ENCODE measurements at regions not wholly inside any gene's neighbourhood (a gene's known extent, or its start where the extent isn't known, plus 50 kb on each side); places are given as distances from the start of the nearest gene placed in this dataset.

DNA sequence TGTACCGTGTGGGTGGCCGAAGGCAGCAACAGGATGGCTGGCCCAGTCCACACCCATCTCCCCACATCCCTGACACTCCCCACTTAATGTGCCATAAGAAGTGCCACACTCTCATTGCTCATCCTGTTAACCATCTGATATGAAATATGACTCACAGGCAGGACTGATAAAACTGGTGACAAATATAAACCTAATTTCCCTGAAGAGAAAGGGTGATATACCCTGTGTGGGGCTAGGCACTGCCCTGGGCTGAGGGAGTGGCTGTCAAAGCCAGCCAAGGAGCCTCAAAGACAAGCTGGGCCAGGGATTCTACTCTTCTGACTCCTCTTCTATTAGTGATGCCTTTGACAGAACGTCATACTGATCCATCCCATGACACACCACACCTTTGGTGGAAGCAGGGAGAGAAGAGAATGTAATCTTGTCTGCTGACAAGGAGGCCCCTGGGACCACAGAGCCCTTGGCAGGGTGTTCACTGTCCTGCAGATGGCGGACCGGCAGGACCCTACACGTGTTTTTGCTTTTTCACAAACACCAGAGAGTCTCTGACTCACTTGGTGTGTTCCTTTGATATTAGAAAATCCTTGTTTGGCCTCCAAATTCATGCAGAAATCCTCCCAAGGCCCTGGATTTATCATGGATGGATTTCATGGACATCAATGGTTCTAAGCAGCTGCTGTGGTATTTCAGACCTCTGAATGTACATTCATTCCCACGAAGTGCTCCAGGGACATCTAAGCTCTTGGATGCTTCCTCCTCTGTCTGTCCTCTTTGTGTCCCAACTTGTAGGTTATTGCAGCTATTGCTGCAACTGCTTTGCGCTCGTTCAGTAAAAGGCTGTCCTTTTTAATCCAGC is 98.0 kb upstream of the WASF3 start:
- H3F3A ChIP-seq (ENCODE audit: insufficient read depth, low read length), result no peaks in the 10 kb centered on the region
- no peak overlapping the region for H2AFZ ChIP-seq (ENCODE audit: low read length)
- no peaks in the 10 kb centered on the region for H3K9me3 ChIP-seq (replicated peaks; ENCODE audit: insufficient read depth, low read length)
- no peaks in the 10 kb centered on the region for H3K36me3 ChIP-seq (replicated peaks; ENCODE audit: insufficient read depth, low read length)
- H3K27me3 ChIP-seq (replicated peaks; ENCODE audit: insufficient read depth, low read length), result no peaks in the 10 kb centered on the region
- H3K4me3 ChIP-seq (ENCODE audit: low read length), result no peak overlapping the region
- no peak for TF ChIP-seq EZH2phosphoT487 (IDR thresholded peaks at IDR 0.05; ENCODE audit: low read length)
- TF ChIP-seq, protein P1, sequence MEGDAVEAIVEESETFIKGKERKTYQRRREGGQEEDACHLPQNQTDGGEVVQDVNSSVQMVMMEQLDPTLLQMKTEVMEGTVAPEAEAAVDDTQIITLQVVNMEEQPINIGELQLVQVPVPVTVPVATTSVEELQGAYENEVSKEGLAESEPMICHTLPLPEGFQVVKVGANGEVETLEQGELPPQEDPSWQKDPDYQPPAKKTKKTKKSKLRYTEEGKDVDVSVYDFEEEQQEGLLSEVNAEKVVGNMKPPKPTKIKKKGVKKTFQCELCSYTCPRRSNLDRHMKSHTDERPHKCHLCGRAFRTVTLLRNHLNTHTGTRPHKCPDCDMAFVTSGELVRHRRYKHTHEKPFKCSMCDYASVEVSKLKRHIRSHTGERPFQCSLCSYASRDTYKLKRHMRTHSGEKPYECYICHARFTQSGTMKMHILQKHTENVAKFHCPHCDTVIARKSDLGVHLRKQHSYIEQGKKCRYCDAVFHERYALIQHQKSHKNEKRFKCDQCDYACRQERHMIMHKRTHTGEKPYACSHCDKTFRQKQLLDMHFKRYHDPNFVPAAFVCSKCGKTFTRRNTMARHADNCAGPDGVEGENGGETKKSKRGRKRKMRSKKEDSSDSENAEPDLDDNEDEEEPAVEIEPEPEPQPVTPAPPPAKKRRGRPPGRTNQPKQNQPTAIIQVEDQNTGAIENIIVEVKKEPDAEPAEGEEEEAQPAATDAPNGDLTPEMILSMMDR (IDR thresholded peaks at IDR 0.05; ENCODE audit: low read length), result no peak
- no peak overlapping the region for H3K9ac ChIP-seq (ENCODE audit: low read length)
- no peak overlapping the region for H3K27ac ChIP-seq (ENCODE audit: low read length)
- H3K79me2 ChIP-seq (ENCODE audit: low read length), result no peaks in the 10 kb centered on the region
- no peaks in the 10 kb centered on the region for H3K9me2 ChIP-seq (replicated peaks; ENCODE audit: insufficient read depth, low read length)
- DNase-seq, result no peak
- H3K4me1 ChIP-seq (ENCODE audit: low read length), result no peaks in the 10 kb centered on the region
- H3K4me2 ChIP-seq (ENCODE audit: low read depth, low read length), result no peak overlapping the region
- H4K20me1 ChIP-seq (ENCODE audit: insufficient read depth, low read length), result no peaks in the 10 kb centered on the region

DNA sequence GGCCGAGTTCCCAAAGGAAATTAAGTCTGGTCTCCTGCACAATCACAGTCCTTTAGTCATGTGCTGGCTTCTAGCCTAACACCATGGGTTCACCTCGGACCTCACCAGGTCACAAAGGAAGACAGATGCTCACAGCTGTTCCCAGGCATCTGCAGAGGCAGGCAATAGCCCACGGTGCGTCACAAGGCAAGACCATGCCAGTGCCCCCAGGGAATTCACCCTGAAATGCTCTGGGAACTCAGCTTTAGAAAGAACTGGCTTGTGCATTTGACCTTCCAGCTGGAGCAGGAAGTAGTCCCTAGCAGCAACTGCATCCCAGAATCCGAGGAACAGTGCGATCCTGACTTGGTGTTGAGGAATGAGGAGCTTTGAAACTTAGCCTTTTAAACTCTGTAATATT is 96.8 kb upstream of the WASF3 start:
- no peaks in the 10 kb centered on the region for H3K9me2 ChIP-seq (replicated peaks; ENCODE audit: insufficient read depth, low read length)
- no peak overlapping the region for H2AFZ ChIP-seq (ENCODE audit: low read length)
- no peak overlapping the region for H3K4me3 ChIP-seq (ENCODE audit: low read length)
- no peaks in the 10 kb centered on the region for H3K36me3 ChIP-seq (replicated peaks; ENCODE audit: insufficient read depth, low read length)
- no peak overlapping the region for H3K4me2 ChIP-seq (ENCODE audit: low read depth, low read length)
- H3K9ac ChIP-seq (ENCODE audit: low read length), result no peak overlapping the region
- no peaks in the 10 kb centered on the region for H3K79me2 ChIP-seq (ENCODE audit: low read length)
- H3K27ac ChIP-seq (ENCODE audit: low read length), result no peak overlapping the region
- no peaks in the 10 kb centered on the region for H4K20me1 ChIP-seq (ENCODE audit: insufficient read depth, low read length)
- no peaks in the 10 kb centered on the region for H3K9me3 ChIP-seq (replicated peaks; ENCODE audit: insufficient read depth, low read length)
- H3K4me1 ChIP-seq (ENCODE audit: low read length), result no peaks in the 10 kb centered on the region
- H3K27me3 ChIP-seq (replicated peaks; ENCODE audit: insufficient read depth, low read length), result no peaks in the 10 kb centered on the region
- no peaks in the 10 kb centered on the region for H3F3A ChIP-seq (ENCODE audit: insufficient read depth, low read length)
- no peak for DNase-seq
- TF ChIP-seq, protein P1 (IDR thresholded peaks at IDR 0.05; ENCODE audit: low read length), result no peak
- TF ChIP-seq EZH2phosphoT487 (IDR thresholded peaks at IDR 0.05; ENCODE audit: low read length) (no peak), EZH2 (optimal IDR thresholded peaks at IDR 0.05; ENCODE audit: low read depth, low read length) (no peak)

DNA sequence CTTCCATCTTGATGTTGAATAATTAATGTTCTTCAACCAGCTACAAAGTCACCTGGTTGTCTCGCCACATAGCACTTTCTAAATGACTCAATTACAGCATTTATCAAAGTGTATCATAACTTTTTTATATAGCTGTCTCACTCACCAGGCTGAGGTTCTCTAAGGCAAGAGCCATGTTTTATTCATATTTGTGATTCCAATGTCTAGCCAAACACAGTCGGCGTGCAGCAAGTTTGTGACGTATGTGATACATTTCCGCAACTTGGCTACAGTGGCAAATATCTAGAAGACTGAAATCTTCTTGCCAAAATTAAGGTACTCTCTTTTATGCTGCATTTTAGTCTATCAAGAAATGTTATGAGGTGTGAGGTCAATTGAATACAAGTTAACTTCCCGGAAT is 94.2 kb upstream of the WASF3 start:
- Histone ChIP-seq H3K4me1 (ENCODE audit: low read length) (no peaks in the 10 kb centered on the region), H3F3A (ENCODE audit: insufficient read depth, low read length) (no peaks in the 10 kb centered on the region), H3K9me2 (replicated peaks; ENCODE audit: insufficient read depth, low read length) (no peaks in the 10 kb centered on the region), H4K20me1 (ENCODE audit: insufficient read depth, low read length) (no peaks in the 10 kb centered on the region), H3K27ac (ENCODE audit: low read length) (no peak overlapping the region), H3K4me3 (ENCODE audit: low read length) (no peak overlapping the region), H3K79me2 (ENCODE audit: low read length) (no peaks in the 10 kb centered on the region), H3K9me3 (replicated peaks; ENCODE audit: insufficient read depth, low read length) (no peaks in the 10 kb centered on the region), H3K4me2 (ENCODE audit: low read depth, low read length) (no peak overlapping the region), H3K36me3 (replicated peaks; ENCODE audit: insufficient read depth, low read length) (no peaks in the 10 kb centered on the region), H3K27me3 (replicated peaks; ENCODE audit: insufficient read depth, low read length) (no peaks in the 10 kb centered on the region), H2AFZ (ENCODE audit: low read length) (no peak overlapping the region), H3K9ac (ENCODE audit: low read length) (no peak overlapping the region)
- TF ChIP-seq, protein P1 (IDR thresholded peaks at IDR 0.05; ENCODE audit: low read length), result no peak
- TF ChIP-seq EZH2phosphoT487 (IDR thresholded peaks at IDR 0.05; ENCODE audit: low read length), result no peak
- no peak for TF ChIP-seq EZH2 (optimal IDR thresholded peaks at IDR 0.05; ENCODE audit: low read depth, low read length)
- no peak for DNase-seq

Measured in MM.1S (cell line).